PC-3 (cell line): ENCODE measurements at regions not wholly inside any gene's neighbourhood (a gene's known extent, or its start where the extent isn't known, plus 50 kb on each side); places are given as distances from the start of the nearest gene placed in this dataset.

Experiments
- ATAC-seq: fragments of 200-7000 bp; cut with Tn5 transposase; 2 replicates; pipeline ENCODE4 v1.9.1; 2020; ENCODE audit warnings: mild to moderate bottlenecking, moderate library complexity
- BruUV-seq: library from RNA; stranded (reverse); fragments of 400-500 nt; replicated peaks from 2 replicates; lab custom pipeline; 2021; lab: Mats Ljungman, UMichigan
- CTCF ChIA-PET: fragments of 300-600 bp; sonication (Branson Sonifier 250); formaldehyde crosslinking; loops from one replicate; lab custom pipeline; 2022; ENCODE audit warnings: antibody characterized with exemption; lab: Charles Lee
- POLR2A ChIA-PET: fragments of 300-600 bp; sonication (Branson Sonifier 250); formaldehyde crosslinking; loops from one replicate; lab custom pipeline; 2022; ENCODE audit warnings: antibody characterized with exemption; ENCODE audit not compliant: unreplicated experiment; lab: Charles Lee
- DNase-seq: peaks from one replicate; pipeline ENCODE4 v3.0.0-alpha.2; 2015
- H2AFZ ChIP-seq: fragments of 300-600 bp; sonication (generic); 2 replicates; pipeline ENCODE4 v1.6.0; 2016; ENCODE audit warnings: antibody characterized with exemption, low read length
- H3F3A ChIP-seq: fragments of 300-600 bp; sonication (generic); one replicate; pipeline ENCODE4 v1.6.0; 2017; ENCODE audit warnings: antibody characterized with exemption, low read length, control low read depth, mild to moderate bottlenecking; ENCODE audit not compliant: unreplicated experiment
- H3K27ac ChIP-seq: fragments of 300-600 bp; sonication (generic); 2 replicates; pipeline ENCODE4 v1.5.1; 2016; ENCODE audit warnings: mild to moderate bottlenecking, low read length
- H3K27me3 ChIP-seq: fragments of 300-600 bp; sonication (generic); 2 replicates; pipeline ENCODE4 v1.6.1; 2016; ENCODE audit warnings: low read length, mixed read lengths
- H3K36me3 ChIP-seq: fragments of 300-600 bp; sonication (generic); 2 replicates; pipeline ENCODE4 v1.6.1; 2016; ENCODE audit warnings: low read depth, mixed run types, low read length, mixed read lengths
- H3K4me1 ChIP-seq: fragments of 300-600 bp; sonication (generic); 2 replicates; pipeline ENCODE4 v1.5.1; 2016; ENCODE audit warnings: low read length; ENCODE audit not compliant: insufficient read depth
- H3K4me2 ChIP-seq: fragments of 300-600 bp; sonication (generic); 2 replicates; pipeline ENCODE4 v1.6.0; 2016; ENCODE audit warnings: low read length
- H3K4me3 ChIP-seq: fragments of 300-600 bp; sonication (generic); 2 replicates; pipeline ENCODE4 v1.5.1; 2016; ENCODE audit warnings: mild to moderate bottlenecking, low read length, mixed read lengths
- H3K79me2 ChIP-seq: fragments of 300-600 bp; sonication (generic); 2 replicates; pipeline ENCODE4 v1.6.1; 2017; ENCODE audit warnings: low read length, mixed read lengths
- H3K9ac ChIP-seq: fragments of 300-600 bp; sonication (generic); 2 replicates; pipeline ENCODE4 v1.6.0; 2016; ENCODE audit warnings: mild to moderate bottlenecking, low read length
- H3K9me2 ChIP-seq: fragments of 300-600 bp; sonication (generic); replicated peaks from 2 replicates; pipeline ENCODE4 v1.6.1; 2016; ENCODE audit warnings: mixed run types, low read length, mixed read lengths
- H3K9me3 ChIP-seq: fragments of 300-600 bp; sonication (generic); 2 replicates; pipeline ENCODE4 v1.6.1; 2016; ENCODE audit warnings: low read length, mixed read lengths
- H4K20me1 ChIP-seq: fragments of 300-600 bp; sonication (generic); 2 replicates; pipeline ENCODE4 v1.6.1; 2016; ENCODE audit warnings: low read length, mixed read lengths
- EZH2 ChIP-seq: fragments of 300-600 bp; sonication (generic); IDR thresholded peaks from one replicate; pipeline ENCODE4 v1.6.1; 2017; ENCODE audit warnings: antibody characterized with exemption, mild to moderate bottlenecking, low read length; ENCODE audit not compliant: unreplicated experiment
- EZH2phosphoT487 ChIP-seq: fragments of 300-600 bp; sonication (generic); IDR thresholded peaks from 2 replicates; pipeline ENCODE4 v1.6.1; 2018; ENCODE audit warnings: mild to moderate bottlenecking, antibody characterized with exemption, low read length, borderline replicate concordance
- intact Hi-C: fragments of 100-400 bp; cut with micrococcal nuclease; formaldehyde crosslinking; loops from 2 replicates; pipeline ENCODE4 v1.9.0; 2023
- TF ChIP-seq, protein P1 (sequence below): fragments of 300-600 bp; sonication (generic); conservative IDR thresholded peaks from 2 replicates; pipeline ENCODE4 v1.5.1; 2017; ENCODE audit warnings: antibody characterized with exemption, low read depth, mild to moderate bottlenecking, low read length

DNA sequence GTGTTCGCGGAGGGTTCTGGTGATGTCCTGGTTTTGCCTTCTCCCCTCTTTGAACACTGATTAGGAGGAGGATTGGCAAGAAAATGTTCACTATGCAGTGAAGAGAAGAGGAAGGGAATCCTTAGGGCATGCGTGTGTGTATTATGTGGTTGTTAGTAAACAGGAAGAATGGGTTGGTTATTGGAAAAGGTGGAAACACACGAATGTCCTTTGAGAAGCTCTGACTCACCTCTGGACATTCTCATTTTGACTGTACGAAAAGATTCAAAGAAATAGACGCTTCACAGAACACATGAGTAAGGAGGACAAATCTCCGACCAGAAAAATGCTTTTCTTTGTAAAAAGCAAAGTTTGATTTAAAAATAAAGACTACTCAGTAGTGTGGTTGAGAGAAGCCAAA, 188.8 kb upstream of the PRICKLE2 start:
- Histone ChIP-seq H3K4me2 (no peak overlapping the region), H3K9me3 (no peaks in the 10 kb centered on the region), H3K9ac (no peak overlapping the region), H4K20me1 (no peaks in the 10 kb centered on the region), H3K9me2 (no peaks in the 10 kb centered on the region), H3K36me3 (no peaks in the 10 kb centered on the region), H3K4me1 (no peaks in the 10 kb centered on the region), H3F3A (no peaks in the 10 kb centered on the region), H3K79me2 (no peaks in the 10 kb centered on the region), H3K4me3 (no peak overlapping the region), H2AFZ (no peak overlapping the region), H3K27ac (no peak overlapping the region), H3K27me3 (no peaks in the 10 kb centered on the region)
- DNase-seq (no peak), ATAC-seq (no peak)
- no TSS peak for BruUV-seq
- ChIA-PET CTCF (interaction anchor here (0.6 kb wide), 1 partner anchor 92 kb away, joined by 3 read pairs; no protein-coding TSS in a partner anchor), POLR2A (no interaction called here)
- intact Hi-C loops = no loop called here
- TF ChIP-seq EZH2phosphoT487 (no peak), EZH2 (no peak)
- TF ChIP-seq, protein P1, sequence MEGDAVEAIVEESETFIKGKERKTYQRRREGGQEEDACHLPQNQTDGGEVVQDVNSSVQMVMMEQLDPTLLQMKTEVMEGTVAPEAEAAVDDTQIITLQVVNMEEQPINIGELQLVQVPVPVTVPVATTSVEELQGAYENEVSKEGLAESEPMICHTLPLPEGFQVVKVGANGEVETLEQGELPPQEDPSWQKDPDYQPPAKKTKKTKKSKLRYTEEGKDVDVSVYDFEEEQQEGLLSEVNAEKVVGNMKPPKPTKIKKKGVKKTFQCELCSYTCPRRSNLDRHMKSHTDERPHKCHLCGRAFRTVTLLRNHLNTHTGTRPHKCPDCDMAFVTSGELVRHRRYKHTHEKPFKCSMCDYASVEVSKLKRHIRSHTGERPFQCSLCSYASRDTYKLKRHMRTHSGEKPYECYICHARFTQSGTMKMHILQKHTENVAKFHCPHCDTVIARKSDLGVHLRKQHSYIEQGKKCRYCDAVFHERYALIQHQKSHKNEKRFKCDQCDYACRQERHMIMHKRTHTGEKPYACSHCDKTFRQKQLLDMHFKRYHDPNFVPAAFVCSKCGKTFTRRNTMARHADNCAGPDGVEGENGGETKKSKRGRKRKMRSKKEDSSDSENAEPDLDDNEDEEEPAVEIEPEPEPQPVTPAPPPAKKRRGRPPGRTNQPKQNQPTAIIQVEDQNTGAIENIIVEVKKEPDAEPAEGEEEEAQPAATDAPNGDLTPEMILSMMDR = no peak

DNA sequence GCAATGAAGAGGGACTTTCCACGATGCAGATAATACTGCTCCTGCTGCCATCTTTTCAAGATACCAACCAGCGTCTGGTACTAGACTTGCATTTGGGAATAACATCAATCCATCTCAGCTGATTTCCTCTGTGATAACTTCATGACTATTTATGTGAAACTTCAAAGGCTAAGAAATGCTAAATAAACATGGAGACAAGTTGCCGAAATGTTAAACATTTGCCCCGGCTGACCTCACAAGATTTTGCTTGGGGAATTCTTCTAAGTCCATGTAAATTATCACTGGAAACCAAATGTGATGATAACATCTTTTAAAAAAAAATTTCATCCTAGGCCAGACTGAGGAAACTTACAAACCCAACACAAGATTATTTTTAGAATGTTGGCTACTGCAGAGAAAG, 185.8 kb upstream of the PRICKLE2 start:
- Histone ChIP-seq H3K4me3 (no peak overlapping the region), H3K4me2 (no peak overlapping the region), H4K20me1 (no peaks in the 10 kb centered on the region), H3K9ac (no peak overlapping the region), H3K79me2 (no peaks in the 10 kb centered on the region), H2AFZ (no peak overlapping the region), H3K36me3 (no peaks in the 10 kb centered on the region), H3F3A (no peaks in the 10 kb centered on the region), H3K9me3 (no peaks in the 10 kb centered on the region), H3K27me3 (no peaks in the 10 kb centered on the region), H3K4me1 (no peaks in the 10 kb centered on the region), H3K27ac (no peak overlapping the region), H3K9me2 (no peaks in the 10 kb centered on the region)
- ATAC-seq (no peak), DNase-seq (no peak)
- ChIA-PET CTCF (no interaction called here), POLR2A (no interaction called here)
- no peak for TF ChIP-seq EZH2phosphoT487
- TF ChIP-seq, protein P1 = no peak
- TF ChIP-seq EZH2 = no peak
- BruUV-seq = no TSS peak
- intact Hi-C loops = no loop called here

DNA sequence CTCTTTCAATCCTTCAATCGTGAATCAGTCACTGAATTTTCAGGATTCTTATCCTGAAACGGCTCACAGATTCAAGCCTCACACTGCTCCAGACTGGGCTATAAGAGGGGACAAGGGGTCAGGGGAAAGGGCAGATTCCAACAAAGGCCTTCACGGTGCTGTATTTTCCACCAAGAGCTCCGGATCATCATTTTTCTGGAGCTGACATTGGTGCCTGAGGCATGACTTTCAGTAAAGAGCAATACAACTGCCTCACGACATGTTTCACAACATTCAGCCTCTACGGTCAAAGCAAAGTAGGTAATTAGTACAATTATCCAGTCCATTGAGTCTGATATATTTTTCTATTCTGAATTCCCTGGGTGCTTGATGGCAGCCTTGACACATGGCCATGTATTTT, 185.0 kb upstream of the PRICKLE2 start:
- POLR2A ChIA-PET = no interaction called here
- no peaks in the 10 kb centered on the region for H3F3A ChIP-seq
- intact Hi-C loops = no loop called here
- no peaks in the 10 kb centered on the region for H4K20me1 ChIP-seq
- CTCF ChIA-PET = no interaction called here
- no peak overlapping the region for H3K27ac ChIP-seq
- no peak overlapping the region for H3K4me2 ChIP-seq
- H3K9me2 ChIP-seq = no peaks in the 10 kb centered on the region
- H3K4me3 ChIP-seq = no peak overlapping the region
- ATAC-seq (no peak), DNase-seq (no peak)
- TF ChIP-seq EZH2phosphoT487 (no peak), EZH2 (no peak)
- TF ChIP-seq, protein P1 = no peak
- H3K9ac ChIP-seq = no peak overlapping the region
- no peaks in the 10 kb centered on the region for H3K79me2 ChIP-seq
- H3K27me3 ChIP-seq = no peaks in the 10 kb centered on the region
- no peaks in the 10 kb centered on the region for H3K36me3 ChIP-seq
- no peaks in the 10 kb centered on the region for H3K9me3 ChIP-seq
- no TSS peak for BruUV-seq
- no peak overlapping the region for H2AFZ ChIP-seq
- no peaks in the 10 kb centered on the region for H3K4me1 ChIP-seq
